Activated naive CD4-positive, alpha-beta T cell treated with anti-CD3 and anti-CD28 coated beads, Interleukin-2, amount 50 U/mL, for 72 hours (primary cell): ENCODE measurements at regions not wholly inside any gene's neighbourhood (a gene's known extent, or its start where the extent isn't known, plus 50 kb on each side); places are given as distances from the start of the nearest gene placed in this dataset.

Experiments used
- ATAC-seq, 2 donors: fragments of 150-1000 bp; cut with Tn5 transposase; 2 replicates each; pipeline ENCODE4 v1.10.0; 2021; ENCODE audit warnings: mild to moderate bottlenecking in 2 of 2, moderate library complexity in 2 of 2
- DNase-seq, 2 donors: peaks; one replicate each; pipeline ENCODE4 v3.0.0; 2021 to 2022; ENCODE audit warnings: low spot score in 2 of 2
- H3K27ac Mint-ChIP-seq, 2 donors: one replicate each; pipeline ENCODE4 v1.8.0; 2022; ENCODE audit warnings: mild to moderate bottlenecking in 2 of 2, mixed read lengths in 2 of 2
- H3K36me3 Mint-ChIP-seq, 2 donors: one replicate each; pipeline ENCODE4 v1.8.0; 2022; ENCODE audit warnings: mixed read lengths in 2 of 2
- H3K9me3 Mint-ChIP-seq, 2 donors: one replicate each; pipeline ENCODE4 v1.8.0; 2022; ENCODE audit warnings: mixed read lengths in 2 of 2

GRCh38 chr13:34847766-34848165, 94.3 kb upstream of the NBEA start:
- ATAC-seq (no peak), DNase-seq (no peak)
- H3K9me3 Mint-ChIP-seq: no peaks in the 10 kb centered on the region
- no peak overlapping the region for H3K27ac Mint-ChIP-seq
- no peaks in the 10 kb centered on the region for H3K36me3 Mint-ChIP-seq

- Mint-ChIP-seq H3K36me3 (no peaks in the 10 kb centered on the region), H3K27ac (no peak overlapping the region), H3K9me3 (no peaks in the 10 kb centered on the region)
- DNase-seq (no peak), ATAC-seq (no peak)
These were observed 92.7 kb upstream of the NBEA start for GRCh38 chr13:34849406-34849805.

- no peaks in the 10 kb centered on the region for H3K36me3 Mint-ChIP-seq
- H3K27ac Mint-ChIP-seq: no peak overlapping the region
- H3K9me3 Mint-ChIP-seq: no peaks in the 10 kb centered on the region
- no peak for ATAC-seq
- DNase-seq: no peak
These were observed 88.9 kb upstream of the NBEA start for GRCh38 chr13:34853161-34853560.

GRCh38 chr13:34857558-34858325, 84.3 kb upstream of the NBEA start:
- DNase-seq: no peak
- Mint-ChIP-seq H3K9me3 (no peaks in the 10 kb centered on the region), H3K36me3 (no peaks in the 10 kb centered on the region), H3K27ac (no peak overlapping the region)
- no peak for ATAC-seq

- no peak for DNase-seq
- no peak for ATAC-seq
- Mint-ChIP-seq H3K36me3 (no peaks in the 10 kb centered on the region), H3K9me3 (no peaks in the 10 kb centered on the region), H3K27ac (no peak overlapping the region)
These were observed 79.8 kb upstream of the NBEA start for GRCh38 chr13:34862311-34862710.

- H3K36me3 Mint-ChIP-seq: no peaks in the 10 kb centered on the region
- H3K27ac Mint-ChIP-seq: no peak overlapping the region
- DNase-seq (no peak), ATAC-seq (no peak)
- no peaks in the 10 kb centered on the region for H3K9me3 Mint-ChIP-seq
These were observed 79.4 kb upstream of the NBEA start for GRCh38 chr13:34862716-34863115.

- Mint-ChIP-seq H3K27ac (no peak overlapping the region), H3K9me3 (no peaks in the 10 kb centered on the region), H3K36me3 (no peaks in the 10 kb centered on the region)
- ATAC-seq: peak in 1 of 2 donors; percentile 40
- DNase-seq: no peak
These were observed 78.5 kb upstream of the NBEA start for GRCh38 chr13:34863360-34864135.

GRCh38 chr13:34864671-34865070, 77.4 kb upstream of the NBEA start:
- DNase-seq (no peak), ATAC-seq (no peak)
- Mint-ChIP-seq H3K36me3 (no peaks in the 10 kb centered on the region), H3K9me3 (no peaks in the 10 kb centered on the region), H3K27ac (no peak overlapping the region)

- Mint-ChIP-seq H3K27ac (no peak overlapping the region), H3K36me3 (no peaks in the 10 kb centered on the region), H3K9me3 (no peaks in the 10 kb centered on the region)
- DNase-seq (no peak), ATAC-seq (peak in 1 of 2 donors; percentile 56)
These were observed 74.5 kb upstream of the NBEA start for GRCh38 chr13:34867590-34867989.

GRCh38 chr13:34868733-34869132, 73.3 kb upstream of the NBEA start:
- ATAC-seq: no peak
- Mint-ChIP-seq H3K9me3 (no peaks in the 10 kb centered on the region), H3K27ac (no peak overlapping the region), H3K36me3 (no peaks in the 10 kb centered on the region)
- no peak for DNase-seq

- no peaks in the 10 kb centered on the region for H3K36me3 Mint-ChIP-seq
- H3K27ac Mint-ChIP-seq: no peak overlapping the region
- DNase-seq: no peak
- no peak for ATAC-seq
- H3K9me3 Mint-ChIP-seq: no peaks in the 10 kb centered on the region
These were observed 72.4 kb upstream of the NBEA start for GRCh38 chr13:34869696-34870095.

GRCh38 chr13:34878329-34878728, 63.7 kb upstream of the NBEA start:
- ATAC-seq: no peak
- Mint-ChIP-seq H3K27ac (no peak overlapping the region), H3K9me3 (no peaks in the 10 kb centered on the region), H3K36me3 (no peaks in the 10 kb centered on the region)
- DNase-seq: no peak

GRCh38 chr13:34879851-34880250, 62.2 kb upstream of the NBEA start:
- ATAC-seq: no peak
- H3K36me3 Mint-ChIP-seq: no peaks in the 10 kb centered on the region
- H3K9me3 Mint-ChIP-seq: no peaks in the 10 kb centered on the region
- H3K27ac Mint-ChIP-seq: no peak overlapping the region
- DNase-seq: no peak

GRCh38 chr13:34881494-34881893, 60.6 kb upstream of the NBEA start:
- DNase-seq (no peak), ATAC-seq (no peak)
- Mint-ChIP-seq H3K27ac (no peak overlapping the region), H3K36me3 (no peaks in the 10 kb centered on the region), H3K9me3 (no peaks in the 10 kb centered on the region)

- Mint-ChIP-seq H3K36me3 (no peaks in the 10 kb centered on the region), H3K27ac (no peak overlapping the region), H3K9me3 (no peaks in the 10 kb centered on the region)
- no peak for DNase-seq
- no peak for ATAC-seq
These were observed 58.7 kb upstream of the NBEA start for GRCh38 chr13:34883396-34883795.

GRCh38 chr13:34884366-34884765, 57.7 kb upstream of the NBEA start:
- H3K27ac Mint-ChIP-seq: no peak overlapping the region
- no peaks in the 10 kb centered on the region for H3K36me3 Mint-ChIP-seq
- H3K9me3 Mint-ChIP-seq: no peaks in the 10 kb centered on the region
- DNase-seq: no peak
- ATAC-seq: no peak

- no peak for ATAC-seq
- DNase-seq: no peak
- H3K9me3 Mint-ChIP-seq: no peaks in the 10 kb centered on the region
- H3K36me3 Mint-ChIP-seq: no peaks in the 10 kb centered on the region
- H3K27ac Mint-ChIP-seq: no peak overlapping the region
These were observed 55.8 kb upstream of the NBEA start for GRCh38 chr13:34886121-34886875.
